CD1c-positive myeloid dendritic cell (primary cell): ENCODE measurements at regions not wholly inside any gene's neighbourhood (a gene's known extent, or its start where the extent isn't known, plus 50 kb on each side); places are given as distances from the start of the nearest gene placed in this dataset.
"Not testable (repeated sequence)": the region's sequence is repeated elsewhere in the genome, so short reads cannot be mapped to it uniquely, and the experiment has no call there.

Source experiments
- DNase-seq: peaks from one replicate; pipeline ENCODE4 v3.0.0-alpha.2; 2016; ENCODE audit errors: extremely low spot score

DNA sequence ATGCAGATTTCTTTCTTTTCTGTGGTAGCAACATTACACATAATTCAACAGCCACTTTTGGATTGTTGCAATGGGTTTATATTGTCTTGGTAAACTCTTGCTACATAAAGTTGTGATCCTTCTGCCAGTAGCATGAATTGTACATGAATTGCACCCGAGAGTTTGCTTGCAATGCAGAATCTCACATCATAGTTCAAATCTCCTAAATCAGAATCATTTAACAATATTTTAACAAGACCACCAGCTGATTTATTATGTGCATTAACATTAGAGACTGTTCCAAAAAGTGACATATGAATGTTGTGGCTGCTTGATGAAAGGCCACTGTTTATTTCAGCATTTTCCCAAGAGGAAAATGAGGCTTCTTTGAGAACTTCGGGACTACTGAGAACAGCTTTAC lies 1491.8 kb upstream of the NUDT12 start:
- DNase-seq = no peak

DNA sequence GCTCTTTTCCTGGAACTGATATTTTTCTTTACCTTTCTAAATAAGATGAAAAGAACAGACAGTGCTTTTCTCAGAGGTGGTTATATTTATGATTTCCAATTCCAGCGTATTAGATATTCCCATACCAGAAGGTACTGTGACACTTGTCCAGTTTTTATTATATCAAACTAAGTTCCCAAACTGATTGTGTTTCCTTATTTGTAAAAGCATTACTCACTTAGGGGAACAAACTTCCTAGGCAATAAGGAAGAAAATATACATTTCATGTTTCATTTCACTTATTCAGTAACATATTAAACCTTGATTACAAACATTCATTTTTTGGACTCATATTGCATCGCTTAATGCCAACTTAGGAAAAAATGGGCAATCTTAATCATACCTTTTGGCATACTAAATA lies 1480.0 kb upstream of the NUDT12 start:
- no peak for DNase-seq

DNA sequence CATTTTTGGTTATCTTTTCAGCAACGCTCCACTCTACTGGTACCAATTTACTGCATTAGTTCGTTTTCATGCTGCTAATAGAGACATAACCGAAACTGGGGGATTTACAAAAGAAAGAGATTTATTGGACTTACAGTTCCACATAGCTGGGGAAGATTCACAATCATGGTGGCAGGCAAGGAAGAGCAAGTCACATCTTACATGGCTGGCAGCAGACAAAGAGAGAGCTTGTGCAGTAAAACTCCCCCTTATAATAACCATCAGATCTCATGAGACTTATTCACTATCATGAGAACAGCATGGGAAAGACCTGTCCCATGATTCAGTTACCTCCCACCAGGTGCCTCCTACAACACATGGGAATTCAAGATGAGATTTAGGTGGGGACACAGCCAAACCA lies 1474.2 kb upstream of the NUDT12 start:
- DNase-seq = not testable (repeated sequence)

DNA sequence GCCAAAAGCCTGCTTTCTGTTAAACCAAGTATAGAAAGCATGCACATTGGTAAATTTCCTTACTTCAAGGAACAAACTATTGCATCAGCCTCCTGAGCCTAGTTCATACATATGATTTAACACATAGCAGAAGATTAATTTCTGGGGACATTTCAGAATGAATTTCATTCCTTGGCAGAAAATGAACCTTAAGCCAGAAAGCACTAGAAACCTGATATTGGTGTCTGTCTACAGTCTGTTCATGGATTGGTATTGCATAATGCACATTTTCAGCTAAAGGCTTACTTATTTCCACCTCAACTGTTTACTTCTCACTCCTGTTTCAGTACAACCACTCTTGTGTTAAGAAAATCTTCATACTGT lies 1471.8 kb upstream of the NUDT12 start:
- DNase-seq = no peak

DNA sequence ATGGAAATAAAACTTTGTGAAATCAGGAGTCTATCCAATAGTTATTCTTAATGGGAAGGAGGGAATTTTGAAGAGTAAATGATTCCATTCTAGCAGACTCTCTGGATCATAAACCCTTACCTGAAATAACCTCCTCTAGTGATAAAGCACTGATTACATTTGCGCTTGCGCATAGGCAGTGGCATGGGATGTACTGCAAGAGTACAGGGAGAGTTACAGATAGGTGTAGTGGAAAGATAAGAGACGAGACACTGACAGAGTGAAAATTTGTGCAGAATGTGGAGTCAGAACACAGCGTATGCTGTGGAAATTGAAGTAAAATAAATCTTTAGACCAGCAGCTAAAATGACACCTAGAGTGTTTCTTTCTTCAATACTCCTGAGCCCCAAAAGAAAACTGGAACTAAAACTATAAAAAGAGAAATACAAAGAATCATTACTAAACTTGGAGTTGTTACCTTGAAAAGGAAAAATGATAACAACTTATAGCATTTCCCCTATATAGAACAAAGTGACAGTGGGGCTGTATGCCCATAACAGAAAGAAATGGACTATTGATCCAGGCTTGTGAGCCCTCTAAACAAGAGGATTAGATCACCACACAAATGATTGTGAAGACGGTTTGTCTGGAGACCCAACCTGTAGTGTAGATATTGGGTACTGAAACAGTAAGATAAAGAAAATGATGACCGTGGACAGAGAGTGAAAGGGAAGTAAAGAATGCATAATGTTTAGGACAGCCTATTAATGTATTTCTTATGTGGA lies 1471.2 kb upstream of the NUDT12 start:
- no peak for DNase-seq

DNA sequence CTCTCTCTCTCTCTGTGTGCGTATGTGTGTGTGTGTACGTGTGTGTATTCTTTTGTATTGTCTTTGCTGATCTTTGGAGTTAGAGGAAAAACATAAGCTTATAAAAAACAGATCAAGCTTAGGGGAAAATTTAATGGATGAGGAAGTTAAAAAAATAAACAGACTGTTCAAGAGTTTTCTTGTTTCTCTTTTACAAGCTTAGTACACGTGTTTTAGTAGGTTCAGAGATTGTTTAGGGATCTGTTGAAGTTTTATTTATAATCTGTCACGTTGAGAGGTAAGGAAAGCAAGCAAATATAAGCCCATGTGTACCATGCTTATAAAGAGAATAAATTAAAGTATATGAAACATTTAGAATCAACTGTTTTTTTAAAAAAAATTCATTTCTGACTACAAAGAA lies 1470.3 kb upstream of the NUDT12 start:
- no peak for DNase-seq

DNA sequence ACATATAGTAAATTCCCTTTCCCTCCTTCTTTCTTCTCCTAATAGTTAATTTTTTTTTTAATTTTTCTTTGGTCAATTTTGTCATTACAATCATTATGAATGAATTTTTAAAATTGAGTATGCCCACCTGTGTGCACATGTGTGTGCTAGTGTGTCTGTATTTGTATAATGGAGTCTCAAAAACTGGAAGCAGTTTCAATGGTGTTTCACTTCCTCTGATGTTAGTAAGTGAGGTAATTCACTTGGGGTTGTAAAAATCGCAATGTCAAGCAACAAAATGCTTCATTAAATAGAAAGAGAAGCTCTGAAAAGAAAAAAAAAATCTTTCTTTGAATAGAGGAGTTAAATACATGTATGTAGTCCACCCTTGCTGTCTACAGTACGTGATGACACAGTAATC lies 1467.6 kb upstream of the NUDT12 start:
- no peak for DNase-seq

DNA sequence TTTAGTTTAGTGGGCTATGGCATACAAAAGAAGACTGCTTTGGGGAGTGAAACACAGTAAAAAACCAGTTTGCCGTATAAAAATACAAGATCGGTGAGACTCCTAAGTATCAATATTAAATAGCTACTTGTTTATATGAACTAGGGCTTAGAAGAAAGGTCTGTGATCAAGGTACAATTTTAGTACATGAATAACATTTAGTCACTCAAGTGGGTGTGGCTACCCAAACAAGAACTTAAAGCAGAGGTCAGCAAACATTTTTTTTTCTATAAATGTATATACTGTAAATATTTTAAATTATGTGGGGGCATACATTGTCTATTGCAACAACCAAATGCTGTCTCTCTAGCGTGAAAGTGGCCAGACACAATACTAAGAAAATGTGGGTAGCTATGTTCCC lies 1452.5 kb upstream of the NUDT12 start:
- DNase-seq = no peak

DNA sequence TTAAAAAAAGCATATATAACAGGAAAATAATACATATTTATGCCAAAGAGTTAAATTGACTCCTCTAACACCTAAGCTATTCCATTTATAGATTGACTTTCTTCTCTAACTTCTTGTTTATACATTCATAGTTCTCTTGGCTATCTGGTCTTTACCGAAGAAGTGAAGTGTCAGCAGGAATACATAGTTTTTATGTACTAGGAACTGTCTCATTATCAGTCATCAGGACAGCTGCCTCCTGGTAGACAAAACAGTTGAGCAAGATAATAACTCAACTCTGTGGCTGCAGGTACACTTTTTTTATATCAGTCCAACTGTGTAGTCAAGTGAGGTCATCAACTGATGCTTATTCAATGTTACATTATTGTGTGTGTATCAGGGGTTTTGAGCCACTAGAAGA lies 1436.0 kb upstream of the NUDT12 start:
- DNase-seq = no peak

DNA sequence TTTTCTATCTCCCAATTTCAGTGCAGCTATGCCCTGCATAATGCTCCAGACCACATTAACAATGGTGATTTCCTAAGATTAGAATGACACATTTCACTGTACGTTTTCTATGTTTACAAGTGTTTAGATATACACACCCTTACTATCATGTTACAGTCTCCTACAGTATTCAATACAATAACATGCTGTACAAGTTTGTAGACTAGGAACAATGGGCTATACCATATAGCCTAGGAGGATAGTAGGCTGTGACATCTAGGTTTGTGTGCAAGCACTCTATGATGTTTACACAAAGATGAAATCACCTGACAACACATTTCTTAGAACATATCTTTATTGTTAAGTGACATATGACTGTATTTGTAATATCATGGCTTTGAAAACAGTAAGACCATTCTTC lies 1435.6 kb upstream of the NUDT12 start:
- DNase-seq = no peak

DNA sequence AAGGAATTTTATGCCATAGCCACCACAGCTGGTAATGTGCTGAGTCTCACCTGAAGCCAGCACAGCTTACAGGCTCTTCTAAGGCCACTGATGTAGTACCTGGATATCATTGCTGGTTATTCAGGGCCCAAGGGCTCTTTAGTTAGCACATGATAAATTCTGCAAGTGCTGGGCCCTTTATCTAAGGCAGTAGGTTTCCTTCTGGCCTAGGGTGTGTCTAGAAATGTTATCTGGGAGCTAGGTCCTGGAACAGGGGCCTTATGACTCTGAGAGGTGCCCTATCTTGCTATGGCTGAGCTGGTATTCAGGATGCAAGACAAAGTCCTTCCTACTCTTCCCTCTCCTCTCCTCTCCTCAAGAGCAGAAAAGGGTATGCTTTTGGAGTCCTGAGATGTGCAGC lies 1424.5 kb upstream of the NUDT12 start:
- no peak for DNase-seq

DNA sequence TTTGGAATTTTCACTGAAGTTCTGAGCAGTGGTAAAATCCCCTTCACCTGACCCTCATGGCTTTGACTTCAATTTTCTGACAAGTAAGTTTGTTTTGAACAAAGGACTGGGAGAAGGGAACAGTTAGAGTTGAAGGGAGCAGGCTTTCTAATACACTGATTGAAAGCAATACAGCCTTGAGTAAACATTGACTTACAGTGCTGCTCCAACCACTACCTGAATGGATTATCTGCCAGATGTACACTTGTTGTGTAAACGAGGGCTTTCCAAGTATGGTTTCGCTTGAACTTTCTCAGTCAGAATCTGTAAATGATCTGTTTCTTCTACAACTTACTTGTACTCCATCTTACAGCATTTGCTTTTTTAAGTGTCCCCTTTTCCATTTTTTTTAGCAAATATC lies 1414.9 kb upstream of the NUDT12 start:
- DNase-seq = no peak

DNA sequence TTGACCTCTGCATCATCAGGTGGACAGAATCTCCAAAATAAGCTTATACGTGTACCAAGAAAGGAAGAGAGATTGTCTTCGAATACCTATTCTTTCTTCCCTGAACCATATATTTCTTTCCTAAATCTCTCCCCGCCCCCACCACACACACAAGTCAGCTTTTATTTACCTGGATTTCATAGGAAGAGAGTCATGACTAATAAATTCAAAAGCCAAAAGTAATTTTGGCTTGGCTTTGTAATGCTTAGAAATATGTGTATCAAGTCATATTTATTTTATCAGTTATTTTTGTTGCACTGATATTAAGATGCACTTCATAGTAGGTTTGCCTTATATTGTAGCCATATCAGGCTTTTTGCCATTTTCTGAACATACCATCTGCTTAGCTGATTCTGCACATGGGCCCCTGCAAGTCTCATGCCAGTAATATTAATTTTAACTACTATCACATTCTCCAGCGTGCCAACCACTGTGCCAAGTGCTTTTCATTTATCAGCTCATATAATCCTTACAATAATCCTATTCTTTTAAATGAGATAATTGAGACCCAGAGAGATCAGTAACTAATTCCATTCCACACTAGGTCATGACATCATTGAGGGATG lies 1405.3 kb upstream of the NUDT12 start:
- no peak for DNase-seq

DNA sequence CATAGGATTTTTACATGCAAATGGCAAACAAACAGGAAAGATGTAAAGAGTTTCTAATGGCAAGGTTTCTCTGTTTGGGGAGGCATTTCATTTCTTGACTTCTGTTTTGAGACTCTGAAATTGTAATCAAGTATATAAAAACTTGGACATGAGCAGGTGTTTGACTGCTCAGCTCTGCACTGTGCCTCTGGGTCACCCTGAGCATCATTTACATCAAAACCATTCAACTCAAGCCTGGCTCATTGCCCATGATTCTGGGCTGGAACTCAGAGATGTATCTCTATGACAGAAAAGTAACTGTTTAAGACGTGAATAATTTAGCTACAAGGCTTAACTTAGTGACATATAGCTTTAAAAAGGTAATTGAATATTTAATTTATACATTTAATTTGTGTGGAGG lies 1402.4 kb upstream of the NUDT12 start:
- no peak for DNase-seq

DNA sequence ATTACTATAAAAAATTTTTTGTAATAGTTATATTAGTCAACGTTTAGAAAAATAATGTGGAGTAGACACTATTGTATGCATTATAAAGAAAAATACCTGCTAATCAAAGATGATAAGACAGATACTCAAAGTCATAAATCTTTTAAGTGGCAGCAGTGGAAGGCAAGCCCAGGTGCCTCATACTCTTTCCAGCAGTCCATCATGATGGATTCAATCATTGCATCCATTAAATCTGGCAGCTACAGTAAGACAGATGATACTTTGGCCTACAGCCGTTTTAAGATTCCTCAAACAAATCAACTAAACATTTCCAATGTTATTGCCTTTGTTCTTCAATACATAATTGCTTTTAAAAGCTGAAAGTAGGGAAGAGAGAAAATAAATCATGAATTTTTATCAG lies 1392.9 kb upstream of the NUDT12 start:
- no peak for DNase-seq

DNA sequence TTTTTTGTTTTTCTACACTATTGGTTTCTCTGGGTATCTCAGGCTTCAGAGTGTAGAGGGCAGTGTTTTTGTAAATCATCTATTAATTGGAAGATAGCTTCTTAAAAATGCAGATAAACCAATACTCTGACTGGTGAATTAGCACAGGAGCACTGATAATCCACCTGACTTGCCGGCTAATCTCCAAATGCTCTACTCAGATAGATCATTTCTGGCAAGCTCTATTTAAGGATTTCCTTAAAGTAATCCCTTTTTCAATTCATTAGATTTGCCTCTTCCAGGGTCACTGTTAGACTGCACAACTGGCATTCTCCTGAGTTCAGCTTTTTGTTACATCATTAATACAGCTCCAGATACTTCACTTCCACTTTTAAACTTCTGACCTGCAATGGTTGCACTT lies 1390.3 kb upstream of the NUDT12 start:
- DNase-seq = no peak

DNA sequence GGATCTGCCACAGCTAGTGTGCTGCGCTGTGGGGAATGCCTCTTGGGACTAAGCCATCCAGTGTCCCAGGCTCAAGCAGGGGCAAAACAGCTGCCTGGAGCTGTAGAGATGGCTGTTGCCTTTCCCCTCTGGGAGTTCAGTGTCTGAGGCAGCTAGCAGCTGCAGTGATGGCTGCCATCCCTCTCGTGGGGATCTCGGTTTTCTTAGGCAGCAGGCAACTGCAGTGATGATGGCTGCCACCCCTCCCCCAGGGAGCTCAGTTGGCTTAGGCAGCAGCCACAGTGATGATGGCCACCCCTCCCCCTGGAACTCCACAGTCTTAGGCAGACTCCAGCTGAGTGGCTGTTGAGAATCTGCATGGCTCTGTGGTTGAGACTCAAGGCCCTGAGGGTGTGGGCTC lies 1389.2 kb upstream of the NUDT12 start:
- no peak for DNase-seq

DNA sequence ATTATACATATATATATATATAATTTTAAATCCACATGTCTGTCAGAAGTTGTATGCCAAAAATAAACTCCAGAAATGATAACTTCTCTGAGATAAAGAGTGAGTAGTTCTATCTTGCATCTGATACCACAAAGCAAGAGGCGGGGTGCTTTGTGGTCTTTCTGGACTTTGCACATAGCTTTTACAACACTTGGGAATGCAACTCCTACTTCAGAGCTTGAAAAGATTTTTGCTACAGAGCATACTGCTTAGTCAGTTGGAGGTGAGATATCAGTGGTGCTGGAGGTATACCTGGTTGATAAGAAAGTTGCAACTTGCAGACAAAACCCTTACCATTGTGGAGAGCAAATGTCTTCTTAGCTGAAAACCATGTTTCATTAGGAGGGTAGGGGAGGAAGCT lies 1384.5 kb upstream of the NUDT12 start:
- DNase-seq = no peak

DNA sequence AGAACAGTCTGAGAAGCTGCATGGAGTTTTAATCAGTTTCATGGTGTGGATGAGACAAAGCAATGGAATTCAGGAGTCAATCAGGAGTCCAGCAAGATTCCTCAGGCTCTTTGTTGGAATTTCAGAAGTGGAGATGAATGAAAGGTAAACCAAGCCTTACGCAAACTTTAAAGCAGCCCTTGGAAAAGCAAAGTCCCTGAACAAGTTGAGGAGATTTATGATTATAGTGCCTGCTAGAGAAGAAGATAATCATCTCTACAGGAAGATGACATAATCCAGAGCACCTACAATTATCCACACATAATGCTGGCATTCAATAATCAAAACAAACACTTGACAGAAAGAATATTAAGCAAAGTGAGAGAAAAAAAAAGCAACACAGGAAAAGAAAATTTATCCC lies 1380.1 kb upstream of the NUDT12 start:
- DNase-seq = no peak

DNA sequence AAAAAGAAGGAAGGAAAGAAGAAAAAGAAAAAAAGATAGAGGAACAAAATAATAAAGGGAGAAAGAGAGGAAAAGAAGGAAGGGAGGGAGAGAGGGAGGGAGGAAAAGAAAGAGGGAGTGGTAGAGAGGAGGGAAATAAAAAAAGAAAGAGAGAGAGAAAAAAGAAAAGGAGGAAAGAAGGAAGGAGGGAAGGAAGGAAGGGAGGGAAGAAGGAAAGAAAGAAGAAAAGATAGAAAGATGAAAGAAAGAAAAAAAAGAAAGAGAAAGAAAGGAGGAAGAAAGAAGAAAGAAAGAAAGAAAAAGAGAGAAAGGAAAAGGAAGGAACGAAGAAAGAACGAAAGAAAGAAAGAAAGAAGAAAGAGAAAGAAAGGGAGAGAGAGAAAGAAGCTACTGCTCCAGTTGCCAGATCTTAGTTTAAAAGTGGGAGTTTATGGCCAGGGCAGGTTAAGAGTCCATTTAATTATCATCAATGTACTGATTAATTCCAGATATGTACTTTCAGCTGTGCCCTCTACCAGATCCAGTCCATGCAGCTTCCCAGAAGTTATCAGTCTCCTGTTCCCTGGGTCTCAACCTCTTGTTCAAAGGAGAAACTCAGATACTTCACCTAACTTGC lies 1378.5 kb upstream of the NUDT12 start:
- DNase-seq = no peak

DNA sequence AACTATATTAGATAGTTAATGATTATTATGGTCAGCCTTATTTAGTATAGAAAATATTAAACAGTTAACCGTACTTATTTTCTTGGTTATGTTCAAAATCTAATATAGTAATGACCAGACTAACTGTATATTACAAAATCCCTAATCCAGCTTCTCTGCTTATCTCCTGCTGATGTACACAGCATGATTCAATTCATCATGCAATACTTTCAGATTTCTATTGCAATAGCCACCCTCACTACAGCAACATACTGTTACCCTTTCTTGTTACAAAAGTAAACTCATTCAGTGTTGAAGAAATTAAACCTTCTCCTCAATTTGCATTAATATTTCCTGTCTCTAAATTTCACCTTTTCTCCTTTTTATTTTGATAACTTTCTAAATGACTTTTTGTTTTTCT lies 1375.0 kb upstream of the NUDT12 start:
- no peak for DNase-seq

DNA sequence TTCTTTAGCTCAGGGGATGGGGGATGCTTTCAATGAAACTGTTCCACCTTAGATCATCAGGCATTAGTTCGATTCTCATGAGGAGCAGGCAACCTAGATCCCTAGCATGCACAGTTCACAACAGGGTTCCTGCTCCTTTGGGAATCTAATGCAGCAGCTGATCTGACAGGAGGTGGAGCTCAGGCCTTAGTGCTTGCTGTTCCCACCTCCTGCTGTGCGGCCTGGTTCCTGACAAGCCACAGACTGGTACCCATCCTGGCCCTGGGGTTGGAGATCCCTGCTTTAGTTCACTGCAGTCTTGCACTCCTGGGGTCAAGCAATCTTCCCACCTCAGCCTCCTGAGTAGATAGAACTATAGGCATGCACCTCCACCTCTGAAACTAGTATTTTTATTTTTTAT lies 1369.8 kb upstream of the NUDT12 start:
- no peak for DNase-seq

DNA sequence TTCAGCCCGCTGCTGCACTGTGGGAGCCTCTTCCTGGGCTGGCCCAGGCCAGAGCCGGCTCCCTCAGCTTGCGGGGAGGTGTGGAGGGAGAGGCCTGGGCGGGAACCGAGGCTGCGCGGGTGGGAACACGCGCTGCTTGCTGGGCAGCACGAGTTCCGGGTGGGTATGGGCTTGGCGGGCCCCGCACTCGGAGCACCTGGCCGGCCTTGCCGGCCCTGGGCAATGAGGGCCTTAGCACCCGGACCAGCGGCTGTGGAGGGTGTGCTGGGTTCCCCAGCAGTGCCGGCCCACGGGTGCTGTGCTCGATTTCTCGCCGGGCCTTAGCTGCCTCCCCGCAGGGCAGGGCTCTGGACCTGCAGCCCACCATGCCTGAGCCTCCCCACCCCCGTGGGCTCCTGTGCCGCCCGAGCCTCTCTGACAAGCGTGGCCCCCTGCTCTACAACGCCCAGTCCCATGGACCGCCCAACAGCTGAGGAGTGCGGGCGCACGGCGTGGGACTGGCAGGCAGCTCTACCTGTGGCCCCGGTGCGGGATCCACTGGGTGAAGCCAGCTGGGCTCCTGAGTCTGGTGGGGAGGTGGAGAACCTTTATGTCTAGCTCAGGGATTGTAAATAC lies 1366.4 kb upstream of the NUDT12 start:
- no peak for DNase-seq
